HG03066 (cell line): ENCODE measurements at regions not wholly inside any gene's neighbourhood (a gene's known extent, or its start where the extent isn't known, plus 50 kb on each side); places are given as distances from the start of the nearest gene placed in this dataset.

ENCODE experiments used
- ATAC-seq: cut with Tn5 transposase; IDR thresholded peaks from one replicate; pipeline ENCODE4 v1.9.1; 2021; ENCODE audit warnings: low read depth; ENCODE audit not compliant: unreplicated experiment

- no peak for ATAC-seq
Observed at GRCh38 chr5:123813937-123814624, 302.1 kb downstream of the CSNK1G3 start.

GRCh38 chr5:123813264-123813663 is 301.3 kb downstream of the CSNK1G3 start:
- no peak for ATAC-seq

GRCh38 chr5:123811831-123812230 is 299.9 kb downstream of the CSNK1G3 start:
- ATAC-seq: no peak

- ATAC-seq: no peak
Observed at GRCh38 chr5:123810746-123811340, 298.9 kb downstream of the CSNK1G3 start.

DNA sequence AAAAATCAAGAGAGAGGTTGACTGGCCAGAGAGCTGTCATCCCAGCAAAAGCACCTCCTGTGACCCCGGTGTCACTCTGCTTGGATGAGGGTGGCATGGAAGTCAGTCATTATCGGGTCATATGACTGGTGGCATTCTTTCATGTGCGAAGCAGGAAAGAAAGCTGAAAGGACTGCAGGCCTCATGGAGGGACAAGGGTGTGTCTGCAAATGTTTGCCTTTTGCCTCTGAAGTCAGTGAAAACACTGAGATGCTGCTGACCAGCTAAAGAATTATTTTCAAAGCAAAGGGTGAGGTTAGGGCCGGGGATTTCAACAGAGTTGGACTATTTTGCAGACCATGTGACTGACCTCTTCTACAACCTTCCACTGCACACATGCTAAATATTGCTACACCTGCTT is 298.3 kb downstream of the CSNK1G3 start:
- ATAC-seq: no peak

DNA sequence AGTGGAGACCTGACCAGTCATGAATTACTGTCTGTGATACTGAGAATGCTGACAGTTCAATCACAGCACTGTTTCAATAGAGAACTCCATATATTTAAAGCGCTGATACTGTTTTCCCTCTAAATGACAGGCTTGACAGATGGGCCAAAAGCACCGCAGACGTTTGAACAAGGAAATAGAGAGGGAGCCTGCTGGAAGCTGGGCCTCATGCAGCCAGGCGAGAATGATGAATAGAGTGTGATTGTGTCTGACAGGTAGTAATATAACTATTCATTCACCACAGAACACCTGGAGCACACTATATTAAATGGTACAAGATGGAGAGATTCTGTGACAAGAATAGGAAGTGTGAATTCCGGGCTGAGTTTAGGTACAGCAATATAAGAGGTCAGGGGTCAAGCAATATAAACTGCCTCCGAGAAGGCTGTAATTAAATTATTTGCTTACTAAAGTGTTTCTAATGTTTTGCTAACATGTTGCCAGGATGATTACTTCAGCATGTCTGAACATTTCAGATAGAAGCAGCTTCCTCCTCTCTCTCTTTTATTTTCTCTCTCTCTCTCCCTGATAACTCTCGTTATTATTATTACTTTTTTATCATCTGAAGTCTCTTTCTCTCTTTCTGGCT is 297.7 kb downstream of the CSNK1G3 start:
- no peak for ATAC-seq

- no peak for ATAC-seq
Observed at GRCh38 chr5:123808461-123809380, 296.7 kb downstream of the CSNK1G3 start.

GRCh38 chr5:123807177-123807945 is 295.4 kb downstream of the CSNK1G3 start:
- ATAC-seq: no peak

GRCh38 chr5:123806644-123807043 is 294.7 kb downstream of the CSNK1G3 start:
- ATAC-seq: no peak

GRCh38 chr5:123805300-123805699 is 293.3 kb downstream of the CSNK1G3 start:
- no peak for ATAC-seq

GRCh38 chr5:123803359-123803758 is 291.4 kb downstream of the CSNK1G3 start:
- ATAC-seq: no peak

DNA sequence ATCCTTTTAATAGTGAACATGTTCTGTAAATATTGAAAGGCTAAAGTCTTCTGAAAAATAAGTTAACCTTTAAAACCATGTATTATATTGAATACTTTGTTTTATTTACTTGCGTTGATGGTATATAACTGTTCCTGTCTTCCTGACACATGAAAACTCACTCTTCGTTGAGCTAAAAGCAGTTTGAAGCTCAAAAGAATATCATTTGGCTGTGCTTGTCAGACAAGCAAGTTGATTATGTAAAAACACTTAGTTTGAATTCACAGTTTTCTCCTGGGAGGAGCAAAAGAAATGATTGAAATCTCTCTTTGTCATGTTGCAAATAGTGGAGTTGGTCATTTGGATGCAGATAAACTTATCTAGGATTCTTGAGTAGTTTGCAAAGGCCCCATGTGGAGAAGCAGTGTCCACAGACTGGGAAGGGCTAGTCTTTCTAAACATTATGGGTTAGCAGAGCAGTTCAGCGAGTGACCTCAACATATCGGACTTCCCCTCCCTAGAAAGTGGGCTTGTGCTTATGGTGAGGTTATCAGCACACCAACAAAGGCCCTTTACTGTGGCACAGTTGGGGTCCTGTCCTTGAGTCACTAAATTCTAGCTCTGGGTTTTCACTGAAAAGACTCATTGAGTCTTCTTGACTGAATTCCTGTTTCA is 290.4 kb downstream of the CSNK1G3 start:
- ATAC-seq: no peak

GRCh38 chr5:123800640-123801039 is 288.7 kb downstream of the CSNK1G3 start:
- no peak for ATAC-seq

GRCh38 chr5:123795688-123796087 is 283.7 kb downstream of the CSNK1G3 start:
- ATAC-seq: no peak

GRCh38 chr5:123790226-123790625 is 278.2 kb downstream of the CSNK1G3 start:
- ATAC-seq: no peak

- no peak for ATAC-seq
Observed at GRCh38 chr5:123787635-123788034, 275.7 kb downstream of the CSNK1G3 start.

DNA sequence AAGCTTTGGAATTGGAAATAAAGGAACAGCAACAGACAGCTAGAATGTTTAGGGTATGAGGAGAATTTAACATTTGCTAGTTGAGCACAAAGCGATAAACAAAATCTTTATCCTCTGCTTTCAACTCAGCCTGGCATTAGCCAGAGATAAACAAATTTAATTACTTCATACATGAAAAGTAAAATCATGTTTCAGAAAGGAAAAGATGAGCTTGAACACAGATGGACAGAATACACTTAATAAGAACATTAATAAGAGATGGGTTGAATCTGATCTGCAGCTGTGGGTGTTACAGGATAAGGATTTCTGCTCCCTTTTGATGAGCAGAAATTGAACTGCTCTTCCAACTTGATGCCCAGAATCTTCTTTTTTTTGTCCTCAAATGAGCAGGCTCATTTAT is 275.2 kb downstream of the CSNK1G3 start:
- no peak for ATAC-seq

DNA sequence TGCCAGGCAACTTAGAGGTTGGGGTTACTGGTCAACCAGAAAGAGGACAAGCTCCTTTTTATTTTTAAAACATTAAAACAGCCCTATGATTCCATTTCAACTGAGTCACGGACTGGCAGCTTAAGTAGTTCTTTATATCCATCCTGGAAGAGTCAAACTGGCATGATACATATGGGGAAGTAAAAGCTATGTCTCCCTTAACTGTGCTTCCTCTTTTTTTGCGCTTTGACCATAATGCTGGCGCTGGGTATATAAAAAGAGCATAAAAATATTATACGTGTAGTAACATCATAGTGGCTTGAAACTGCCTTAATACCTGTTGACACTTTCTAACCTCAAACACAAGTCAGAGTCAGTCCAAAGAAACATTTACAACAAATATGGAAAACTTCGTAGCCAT is 274.4 kb downstream of the CSNK1G3 start:
- ATAC-seq: no peak

DNA sequence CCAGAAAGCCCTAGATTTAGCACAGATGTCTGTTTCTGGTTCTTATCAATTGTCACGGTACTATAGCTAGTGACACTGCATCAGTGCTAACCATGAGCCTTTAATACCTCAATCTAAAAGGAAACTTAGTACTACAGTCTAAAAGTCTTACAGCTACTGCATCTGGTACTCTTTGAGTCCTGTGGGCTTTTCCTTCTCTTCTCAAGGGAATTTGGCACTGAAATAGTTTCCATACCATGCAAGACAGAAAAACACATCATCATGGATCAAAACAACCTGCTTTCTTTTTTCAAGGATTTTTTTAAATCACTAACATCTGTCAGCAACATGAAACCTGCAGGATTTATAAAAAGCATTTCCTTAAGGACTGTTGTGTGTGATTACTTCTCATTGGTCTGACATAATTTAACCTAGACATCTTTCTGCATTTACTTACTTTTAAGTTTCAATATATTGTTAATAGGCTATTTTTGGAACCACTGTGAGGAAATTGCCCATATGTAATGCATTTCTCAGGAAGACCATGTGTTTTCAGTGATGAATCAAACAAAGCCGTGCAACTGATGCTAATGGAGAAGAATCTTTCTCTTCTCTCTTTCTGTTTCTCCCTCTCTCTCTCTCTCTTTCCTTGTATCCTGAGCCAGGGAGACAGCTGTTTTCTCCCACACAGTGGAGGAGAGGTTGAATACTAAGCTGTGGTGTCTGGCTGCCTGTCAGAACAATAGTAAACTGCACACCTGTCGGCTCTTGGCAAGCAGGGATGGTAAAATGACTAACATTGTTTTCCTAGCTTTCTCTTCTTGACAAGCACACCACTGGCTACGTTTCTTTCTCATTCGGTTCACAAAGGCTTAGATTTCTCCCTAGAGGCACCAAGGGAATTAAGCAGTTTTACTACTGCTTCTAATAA is 273.4 kb downstream of the CSNK1G3 start:
- no peak for ATAC-seq
